GM23338 (cell line): ENCODE measurements at regions not wholly inside any gene's neighbourhood (a gene's known extent, or its start where the extent isn't known, plus 50 kb on each side); places are given as distances from the start of the nearest gene placed in this dataset.

Experiments used
- ATAC-seq: fragments of 200-7000 bp; cut with Tn5 transposase; 3 replicates; pipeline ENCODE4 v1.9.1; 2020
- DNase-seq: peaks from one replicate; pipeline ENCODE4 v3.0.0-alpha.2; 2015; ENCODE audit warnings: low spot score
- H2AFZ ChIP-seq: fragments of 200-600 bp; sonication (generic); 2 replicates; pipeline ENCODE4 v1.8.0; 2016; ENCODE audit warnings: antibody characterized with exemption, mild to moderate bottlenecking, moderate library complexity
- H3F3A ChIP-seq: fragments of 200-600 bp; sonication (generic); replicated peaks from 2 replicates; pipeline ENCODE4 v1.8.0; 2017; ENCODE audit warnings: antibody characterized with exemption, mixed run types, low read depth
- H3K27ac ChIP-seq: fragments of 200-600 bp; sonication (generic); 2 replicates; pipeline ENCODE4 v1.6.1; 2016; ENCODE audit warnings: low read depth
- H3K27me3 ChIP-seq: fragments of 200-600 bp; sonication (generic); 2 replicates; pipeline ENCODE4 v1.8.0; 2016; ENCODE audit warnings: mild to moderate bottlenecking, mixed run types, moderate library complexity; ENCODE audit not compliant: insufficient read depth
- H3K36me3 ChIP-seq: fragments of 200-600 bp; sonication (generic); 2 replicates; pipeline ENCODE4 v1.8.0; 2016; ENCODE audit warnings: mild to moderate bottlenecking; ENCODE audit not compliant: insufficient read depth
- H3K4me1 ChIP-seq: fragments of 200-600 bp; sonication (generic); 2 replicates; pipeline ENCODE4 v1.8.0; 2016; ENCODE audit warnings: mild to moderate bottlenecking, moderate library complexity; ENCODE audit not compliant: insufficient read depth
- H3K4me2 ChIP-seq: fragments of 200-600 bp; sonication (generic); 2 replicates; pipeline ENCODE4 v1.7.1; 2017; ENCODE audit warnings: mixed run types
- H3K4me3 ChIP-seq: fragments of 200-600 bp; sonication (generic); 2 replicates; pipeline ENCODE4 v1.6.1; 2016; ENCODE audit warnings: mixed run types
- H3K79me2 ChIP-seq: fragments of 200-600 bp; sonication (generic); replicated peaks from 2 replicates; pipeline ENCODE4 v1.8.0; 2017; ENCODE audit warnings: mild to moderate bottlenecking; ENCODE audit not compliant: insufficient read depth
- H3K9me2 ChIP-seq: fragments of 200-600 bp; sonication (generic); 2 replicates; pipeline ENCODE4 v1.8.0; 2017; ENCODE audit not compliant: insufficient read depth
- H4K20me1 ChIP-seq: fragments of 200-600 bp; sonication (generic); replicated peaks from 2 replicates; pipeline ENCODE4 v1.8.0; 2017; ENCODE audit warnings: mild to moderate bottlenecking; ENCODE audit not compliant: insufficient read depth
- H3K27ac Mint-ChIP-seq: 2 replicates; pipeline ENCODE4 v1.8.0; 2020; ENCODE audit warnings: inconsistent platforms, mild to moderate bottlenecking, moderate library complexity, mixed read lengths
- H3K27me3 Mint-ChIP-seq: 3 replicates; pipeline ENCODE4 v1.8.0; 2022; ENCODE audit warnings: low read depth, mild to moderate bottlenecking, moderate library complexity, mixed read lengths, inconsistent platforms; ENCODE audit not compliant: insufficient read depth, poor library complexity
- H3K36me3 Mint-ChIP-seq: 3 replicates; pipeline ENCODE4 v1.8.0; 2021; ENCODE audit warnings: low read depth, mild to moderate bottlenecking, inconsistent platforms, moderate library complexity, mixed read lengths
- H3K4me1 Mint-ChIP-seq: 3 replicates; pipeline ENCODE4 v1.8.0; 2020; ENCODE audit warnings: mild to moderate bottlenecking, inconsistent platforms, mixed read lengths
- H3K4me3 Mint-ChIP-seq: 3 replicates; pipeline ENCODE4 v1.8.0; 2021; ENCODE audit warnings: moderate library complexity, mild to moderate bottlenecking, inconsistent platforms, mixed read lengths
- H3K9me3 Mint-ChIP-seq: 3 replicates; pipeline ENCODE4 v1.8.0; 2020; ENCODE audit warnings: moderate library complexity, mild to moderate bottlenecking, inconsistent platforms, mixed read lengths
- CREB1 ChIP-seq: fragments of 250-450 bp; sonication (Bioruptor Pico); IDR thresholded peaks from 2 replicates; pipeline ENCODE4 v1.5.0; 2020; ENCODE audit warnings: low read depth, mild to moderate bottlenecking, moderate library complexity
- EZH2 ChIP-seq: fragments of 200-600 bp; sonication (generic); IDR thresholded peaks from one replicate; pipeline ENCODE4 v1.8.0; 2017; ENCODE audit warnings: antibody characterized with exemption, mild to moderate bottlenecking, low read depth; ENCODE audit not compliant: unreplicated experiment
- EZH2phosphoT487 ChIP-seq: fragments of 200-600 bp; sonication (generic); IDR thresholded peaks from one replicate; pipeline ENCODE4 v1.8.1; 2018; ENCODE audit warnings: antibody characterized with exemption; ENCODE audit not compliant: unreplicated experiment
- JUNB ChIP-seq: IDR thresholded peaks from one replicate; pipeline ENCODE4 v1.6.1; 2016; ENCODE audit warnings: antibody characterized with exemption; ENCODE audit not compliant: unreplicated experiment
- NANOG ChIP-seq: IDR thresholded peaks from 2 replicates; pipeline ENCODE4 v1.6.1; 2016; ENCODE audit warnings: antibody characterized with exemption, borderline replicate concordance
- POLR2AphosphoS5 ChIP-seq: IDR thresholded peaks from 2 replicates; pipeline ENCODE4 v1.6.1; 2016; ENCODE audit warnings: antibody characterized with exemption, low read depth
- STAT1 ChIP-seq: IDR thresholded peaks from one replicate; pipeline ENCODE4 v1.6.1; 2016; ENCODE audit warnings: antibody characterized with exemption; ENCODE audit not compliant: unreplicated experiment
- ZNF114 ChIP-seq: fragments of 250-450 bp; sonication (Bioruptor Pico); IDR thresholded peaks from 2 replicates; pipeline ENCODE4 v1.5.0; 2020; ENCODE audit warnings: mild to moderate bottlenecking, moderate library complexity
- ZNF331 ChIP-seq: fragments of 250-450 bp; sonication (Bioruptor Pico); IDR thresholded peaks from 2 replicates; pipeline ENCODE4 v1.5.0; 2020; ENCODE audit warnings: low read depth, mild to moderate bottlenecking, moderate library complexity
- TF ChIP-seq, protein P1 (sequence below): IDR thresholded peaks from one replicate; pipeline ENCODE4 v1.6.1; 2018; ENCODE audit warnings: antibody characterized with exemption; ENCODE audit not compliant: unreplicated experiment
- TF ChIP-seq, protein P2 (sequence below): fragments of 250-450 bp; sonication (Bioruptor Pico); IDR thresholded peaks from 2 replicates; pipeline ENCODE4 v1.5.0; 2020; ENCODE audit warnings: mild to moderate bottlenecking, moderate library complexity
- TF ChIP-seq, protein P3 (sequence below): IDR thresholded peaks from 2 replicates; pipeline ENCODE4 v1.6.1; 2016; ENCODE audit warnings: antibody characterized with exemption

DNA sequence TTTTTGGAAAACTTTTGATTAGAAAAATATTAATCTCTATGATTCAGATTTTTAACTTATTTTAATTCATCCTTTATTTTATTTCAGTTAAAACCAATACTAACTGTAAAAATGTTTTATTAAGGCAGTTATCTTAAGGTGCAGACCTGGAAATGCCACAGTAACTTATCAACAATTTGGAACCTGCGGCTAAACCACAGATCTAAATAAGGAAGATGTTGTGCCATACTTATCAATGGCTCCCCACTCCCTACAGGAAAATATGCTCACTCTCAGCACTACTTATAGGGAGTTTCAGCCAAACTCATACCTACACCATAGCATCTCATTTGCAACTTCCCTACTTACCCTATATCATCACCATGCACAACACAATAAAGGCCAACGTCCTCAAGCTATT is 226.9 kb upstream of the KYNU start:
- Mint-ChIP-seq H3K36me3 (no peaks in the 10 kb centered on the region), H3K27ac (no peak overlapping the region), H3K27me3 (no peaks in the 10 kb centered on the region), H3K4me1 (no peaks in the 10 kb centered on the region), H3K4me3 (no peak overlapping the region), H3K9me3 (peaks cover 16% of the 10 kb centered on the region; the same call in 2 of the 3 replicates)
- ATAC-seq (no peak), DNase-seq (no peak)
- Histone ChIP-seq H3K4me3 (no peak overlapping the region), H3K4me2 (no peak overlapping the region), H3K4me1 (no peaks in the 10 kb centered on the region), H4K20me1 (no peaks in the 10 kb centered on the region), H3K27ac (no peak overlapping the region), H2AFZ (no peak overlapping the region), H3K79me2 (no peaks in the 10 kb centered on the region), H3K9me2 (no peaks in the 10 kb centered on the region), H3K27me3 (no peaks in the 10 kb centered on the region), H3F3A (no peaks in the 10 kb centered on the region), H3K36me3 (no peaks in the 10 kb centered on the region)
- TF ChIP-seq, protein P1, sequence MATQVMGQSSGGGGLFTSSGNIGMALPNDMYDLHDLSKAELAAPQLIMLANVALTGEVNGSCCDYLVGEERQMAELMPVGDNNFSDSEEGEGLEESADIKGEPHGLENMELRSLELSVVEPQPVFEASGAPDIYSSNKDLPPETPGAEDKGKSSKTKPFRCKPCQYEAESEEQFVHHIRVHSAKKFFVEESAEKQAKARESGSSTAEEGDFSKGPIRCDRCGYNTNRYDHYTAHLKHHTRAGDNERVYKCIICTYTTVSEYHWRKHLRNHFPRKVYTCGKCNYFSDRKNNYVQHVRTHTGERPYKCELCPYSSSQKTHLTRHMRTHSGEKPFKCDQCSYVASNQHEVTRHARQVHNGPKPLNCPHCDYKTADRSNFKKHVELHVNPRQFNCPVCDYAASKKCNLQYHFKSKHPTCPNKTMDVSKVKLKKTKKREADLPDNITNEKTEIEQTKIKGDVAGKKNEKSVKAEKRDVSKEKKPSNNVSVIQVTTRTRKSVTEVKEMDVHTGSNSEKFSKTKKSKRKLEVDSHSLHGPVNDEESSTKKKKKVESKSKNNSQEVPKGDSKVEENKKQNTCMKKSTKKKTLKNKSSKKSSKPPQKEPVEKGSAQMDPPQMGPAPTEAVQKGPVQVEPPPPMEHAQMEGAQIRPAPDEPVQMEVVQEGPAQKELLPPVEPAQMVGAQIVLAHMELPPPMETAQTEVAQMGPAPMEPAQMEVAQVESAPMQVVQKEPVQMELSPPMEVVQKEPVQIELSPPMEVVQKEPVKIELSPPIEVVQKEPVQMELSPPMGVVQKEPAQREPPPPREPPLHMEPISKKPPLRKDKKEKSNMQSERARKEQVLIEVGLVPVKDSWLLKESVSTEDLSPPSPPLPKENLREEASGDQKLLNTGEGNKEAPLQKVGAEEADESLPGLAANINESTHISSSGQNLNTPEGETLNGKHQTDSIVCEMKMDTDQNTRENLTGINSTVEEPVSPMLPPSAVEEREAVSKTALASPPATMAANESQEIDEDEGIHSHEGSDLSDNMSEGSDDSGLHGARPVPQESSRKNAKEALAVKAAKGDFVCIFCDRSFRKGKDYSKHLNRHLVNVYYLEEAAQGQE, result no peak
- TF ChIP-seq JUNB (no peak), ZNF114 (CRISPR knock-in tag) (no peak), EZH2phosphoT487 (no peak), STAT1 (no peak), CREB1 (CRISPR knock-in tag) (no peak), NANOG (no peak), POLR2AphosphoS5 (no peak), ZNF331 (no peak), EZH2 (no peak)
- TF ChIP-seq, protein P2, sequence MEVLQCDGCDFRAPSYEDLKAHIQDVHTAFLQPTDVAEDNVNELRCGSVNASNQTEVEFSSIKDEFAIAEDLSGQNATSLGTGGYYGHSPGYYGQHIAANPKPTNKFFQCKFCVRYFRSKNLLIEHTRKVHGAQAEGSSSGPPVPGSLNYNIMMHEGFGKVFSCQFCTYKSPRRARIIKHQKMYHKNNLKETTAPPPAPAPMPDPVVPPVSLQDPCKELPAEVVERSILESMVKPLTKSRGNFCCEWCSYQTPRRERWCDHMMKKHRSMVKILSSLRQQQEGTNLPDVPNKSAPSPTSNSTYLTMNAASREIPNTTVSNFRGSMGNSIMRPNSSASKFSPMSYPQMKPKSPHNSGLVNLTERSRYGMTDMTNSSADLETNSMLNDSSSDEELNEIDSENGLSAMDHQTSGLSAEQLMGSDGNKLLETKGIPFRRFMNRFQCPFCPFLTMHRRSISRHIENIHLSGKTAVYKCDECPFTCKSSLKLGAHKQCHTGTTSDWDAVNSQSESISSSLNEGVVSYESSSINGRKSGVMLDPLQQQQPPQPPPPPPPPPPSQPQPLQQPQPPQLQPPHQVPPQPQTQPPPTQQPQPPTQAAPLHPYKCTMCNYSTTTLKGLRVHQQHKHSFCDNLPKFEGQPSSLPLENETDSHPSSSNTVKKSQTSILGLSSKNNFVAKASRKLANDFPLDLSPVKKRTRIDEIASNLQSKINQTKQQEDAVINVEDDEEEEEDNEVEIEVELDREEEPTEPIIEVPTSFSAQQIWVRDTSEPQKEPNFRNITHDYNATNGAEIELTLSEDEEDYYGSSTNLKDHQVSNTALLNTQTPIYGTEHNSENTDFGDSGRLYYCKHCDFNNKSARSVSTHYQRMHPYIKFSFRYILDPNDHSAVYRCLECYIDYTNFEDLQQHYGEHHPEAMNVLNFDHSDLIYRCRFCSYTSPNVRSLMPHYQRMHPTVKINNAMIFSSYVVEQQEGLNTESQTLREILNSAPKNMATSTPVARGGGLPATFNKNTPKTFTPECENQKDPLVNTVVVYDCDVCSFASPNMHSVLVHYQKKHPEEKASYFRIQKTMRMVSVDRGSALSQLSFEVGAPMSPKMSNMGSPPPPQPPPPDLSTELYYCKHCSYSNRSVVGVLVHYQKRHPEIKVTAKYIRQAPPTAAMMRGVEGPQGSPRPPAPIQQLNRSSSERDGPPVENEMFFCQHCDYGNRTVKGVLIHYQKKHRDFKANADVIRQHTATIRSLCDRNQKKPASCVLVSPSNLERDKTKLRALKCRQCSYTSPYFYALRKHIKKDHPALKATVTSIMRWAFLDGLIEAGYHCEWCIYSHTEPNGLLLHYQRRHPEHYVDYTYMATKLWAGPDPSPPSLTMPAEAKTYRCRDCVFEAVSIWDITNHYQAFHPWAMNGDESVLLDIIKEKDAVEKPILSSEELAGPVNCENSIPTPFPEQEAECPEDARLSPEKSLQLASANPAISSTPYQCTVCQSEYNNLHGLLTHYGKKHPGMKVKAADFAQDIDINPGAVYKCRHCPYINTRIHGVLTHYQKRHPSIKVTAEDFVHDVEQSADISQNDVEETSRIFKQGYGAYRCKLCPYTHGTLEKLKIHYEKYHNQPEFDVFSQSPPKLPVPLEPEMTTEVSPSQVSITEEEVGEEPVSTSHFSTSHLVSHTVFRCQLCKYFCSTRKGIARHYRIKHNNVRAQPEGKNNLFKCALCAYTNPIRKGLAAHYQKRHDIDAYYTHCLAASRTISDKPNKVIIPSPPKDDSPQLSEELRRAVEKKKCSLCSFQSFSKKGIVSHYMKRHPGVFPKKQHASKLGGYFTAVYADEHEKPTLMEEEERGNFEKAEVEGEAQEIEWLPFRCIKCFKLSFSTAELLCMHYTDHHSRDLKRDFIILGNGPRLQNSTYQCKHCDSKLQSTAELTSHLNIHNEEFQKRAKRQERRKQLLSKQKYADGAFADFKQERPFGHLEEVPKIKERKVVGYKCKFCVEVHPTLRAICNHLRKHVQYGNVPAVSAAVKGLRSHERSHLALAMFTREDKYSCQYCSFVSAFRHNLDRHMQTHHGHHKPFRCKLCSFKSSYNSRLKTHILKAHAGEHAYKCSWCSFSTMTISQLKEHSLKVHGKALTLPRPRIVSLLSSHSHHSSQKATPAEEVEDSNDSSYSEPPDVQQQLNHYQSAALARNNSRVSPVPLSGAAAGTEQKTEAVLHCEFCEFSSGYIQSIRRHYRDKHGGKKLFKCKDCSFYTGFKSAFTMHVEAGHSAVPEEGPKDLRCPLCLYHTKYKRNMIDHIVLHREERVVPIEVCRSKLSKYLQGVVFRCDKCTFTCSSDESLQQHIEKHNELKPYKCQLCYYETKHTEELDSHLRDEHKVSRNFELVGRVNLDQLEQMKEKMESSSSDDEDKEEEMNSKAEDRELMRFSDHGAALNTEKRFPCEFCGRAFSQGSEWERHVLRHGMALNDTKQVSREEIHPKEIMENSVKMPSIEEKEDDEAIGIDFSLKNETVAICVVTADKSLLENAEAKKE (CRISPR knock-in tag), result no peak
- TF ChIP-seq, protein P3, sequence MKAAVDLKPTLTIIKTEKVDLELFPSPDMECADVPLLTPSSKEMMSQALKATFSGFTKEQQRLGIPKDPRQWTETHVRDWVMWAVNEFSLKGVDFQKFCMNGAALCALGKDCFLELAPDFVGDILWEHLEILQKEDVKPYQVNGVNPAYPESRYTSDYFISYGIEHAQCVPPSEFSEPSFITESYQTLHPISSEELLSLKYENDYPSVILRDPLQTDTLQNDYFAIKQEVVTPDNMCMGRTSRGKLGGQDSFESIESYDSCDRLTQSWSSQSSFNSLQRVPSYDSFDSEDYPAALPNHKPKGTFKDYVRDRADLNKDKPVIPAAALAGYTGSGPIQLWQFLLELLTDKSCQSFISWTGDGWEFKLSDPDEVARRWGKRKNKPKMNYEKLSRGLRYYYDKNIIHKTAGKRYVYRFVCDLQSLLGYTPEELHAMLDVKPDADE, result no peak
